Neuron (in vitro differentiated cells): ENCODE measurements at regions not wholly inside any gene's neighbourhood (a gene's known extent, or its start where the extent isn't known, plus 50 kb on each side); places are given as distances from the start of the nearest gene placed in this dataset.

ENCODE experiments used
- H2AFZ ChIP-seq: one replicate; pipeline ENCODE4 v1.6.1; 2013; ENCODE audit warnings: low read depth, mild to moderate bottlenecking, inconsistent platforms, low read length, moderate library complexity
- H3K27me3 ChIP-seq: one replicate; pipeline ENCODE4 v1.6.1; 2013; ENCODE audit warnings: low read length; ENCODE audit not compliant: insufficient read depth
- H3K36me3 ChIP-seq: one replicate; pipeline ENCODE4 v1.6.1; 2013; ENCODE audit warnings: low read length; ENCODE audit not compliant: insufficient read depth
- H3K4me1 ChIP-seq: one replicate; pipeline ENCODE4 v1.6.1; 2013; ENCODE audit warnings: low read length; ENCODE audit not compliant: insufficient read depth
- H3K4me3 ChIP-seq: 2 replicates; pipeline ENCODE4 v1.5.1; 2013; ENCODE audit warnings: mild to moderate bottlenecking, low read length, moderate library complexity
- H3K9me3 ChIP-seq: one replicate; pipeline ENCODE4 v1.6.1; 2013; ENCODE audit warnings: low read length

GRCh38 chr13:83190020-83190419 lies 692.3 kb downstream of the SLITRK1 start:
- Histone ChIP-seq H3K9me3 (peaks cover 2% of the 10 kb centered on the region), H3K27me3 (no peaks in the 10 kb centered on the region), H3K4me3 (no peak overlapping the region), H2AFZ (no peak overlapping the region), H3K4me1 (peaks cover 2% of the 10 kb centered on the region), H3K36me3 (no peaks in the 10 kb centered on the region)

DNA sequence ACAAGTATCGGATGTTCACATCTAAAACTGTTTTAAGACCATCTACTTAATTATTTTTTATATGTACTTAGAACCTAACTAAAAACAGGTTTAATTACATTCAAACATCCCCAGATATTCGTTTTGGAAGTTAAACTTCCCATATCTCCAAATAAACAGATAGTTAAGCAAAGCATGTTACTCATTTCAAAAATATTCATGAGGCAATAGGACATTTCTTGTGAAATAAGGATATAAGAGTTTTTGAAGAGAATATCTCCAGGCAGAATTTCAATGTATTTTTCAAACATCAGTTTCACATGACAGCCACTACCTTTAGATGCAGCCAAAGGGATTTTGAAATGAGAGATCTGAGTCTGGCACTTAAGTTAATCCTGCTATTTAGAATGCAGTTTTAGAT lies 697.5 kb downstream of the SLITRK1 start:
- H2AFZ ChIP-seq, result no peak overlapping the region
- no peak overlapping the region for H3K4me3 ChIP-seq
- peaks cover 2% of the 10 kb centered on the region for H3K9me3 ChIP-seq
- H3K4me1 ChIP-seq, result peaks cover 2% of the 10 kb centered on the region
- H3K36me3 ChIP-seq, result no peaks in the 10 kb centered on the region
- H3K27me3 ChIP-seq, result no peaks in the 10 kb centered on the region

GRCh38 chr13:83184150-83184475 lies 698.2 kb downstream of the SLITRK1 start:
- Histone ChIP-seq H3K9me3 (peaks cover 2% of the 10 kb centered on the region), H3K27me3 (no peaks in the 10 kb centered on the region)

DNA sequence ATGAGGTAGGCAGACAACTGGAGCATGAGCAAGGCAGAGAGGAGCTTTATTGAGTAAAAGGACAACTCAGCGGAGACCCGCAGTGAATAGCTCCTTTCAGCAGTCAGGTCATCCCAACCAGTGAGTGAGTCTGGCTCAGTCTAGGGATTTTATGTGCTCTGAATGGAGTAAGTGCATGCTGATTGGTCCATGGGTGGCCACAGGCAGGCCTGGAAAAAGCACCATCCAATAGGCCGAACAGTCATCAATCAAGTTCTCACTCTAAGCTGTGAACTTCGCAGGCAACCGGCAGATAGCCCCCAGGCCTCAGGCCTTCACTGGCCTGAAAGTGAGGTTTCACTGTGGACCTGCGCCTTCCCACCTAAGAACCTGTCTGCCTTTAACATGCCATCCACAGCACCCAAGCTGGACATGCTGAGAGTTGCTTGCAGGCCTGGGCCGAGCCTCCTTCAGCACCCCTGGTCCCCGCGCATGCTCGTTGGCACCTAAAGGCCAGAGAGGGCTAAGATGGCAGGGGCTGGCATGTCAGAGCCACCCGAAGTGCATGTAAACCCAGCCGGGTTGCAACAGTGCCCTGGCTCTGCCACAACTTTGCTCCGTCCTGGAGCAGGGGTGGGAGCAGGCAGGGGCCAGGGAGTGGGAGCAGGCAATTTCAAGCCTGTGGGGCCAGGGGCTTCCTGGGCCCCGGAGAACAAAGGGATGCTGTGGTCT lies 698.7 kb downstream of the SLITRK1 start:
- Histone ChIP-seq H3K9me3 (peaks cover 2% of the 10 kb centered on the region), H3K4me3 (no peak overlapping the region), H3K36me3 (no peaks in the 10 kb centered on the region), H3K4me1 (peaks cover 2% of the 10 kb centered on the region), H3K27me3 (no peaks in the 10 kb centered on the region), H2AFZ (no peak overlapping the region)

More at GRCh38 chr13:83184150-83184475, 698.2 kb downstream of the SLITRK1 start:
- no peak overlapping the region for H3K4me3 ChIP-seq
- H3K4me1 ChIP-seq, result peaks cover 2% of the 10 kb centered on the region
- H2AFZ ChIP-seq, result no peak overlapping the region
- H3K36me3 ChIP-seq, result no peaks in the 10 kb centered on the region

DNA sequence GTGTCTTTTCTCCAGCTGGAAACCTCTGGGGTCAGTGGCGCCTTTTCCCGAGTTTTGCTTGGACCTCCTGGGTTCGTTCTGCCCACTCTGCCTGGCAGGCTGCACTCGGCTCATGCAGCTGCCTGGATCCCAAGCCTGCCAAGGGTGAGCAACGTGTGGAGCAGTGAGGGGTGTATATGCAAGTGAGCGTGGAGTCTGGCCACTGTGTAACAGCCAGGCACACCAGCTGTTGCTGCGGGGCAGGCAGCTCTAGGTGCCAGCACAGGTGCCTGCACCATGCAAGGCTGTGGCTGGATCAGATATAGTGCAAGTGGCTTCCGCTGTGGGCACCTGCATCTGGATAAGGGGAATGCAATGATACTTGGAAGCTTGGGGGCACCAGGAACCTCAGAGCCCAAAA lies 699.4 kb downstream of the SLITRK1 start:
- no peaks in the 10 kb centered on the region for H3K9me3 ChIP-seq
- no peaks in the 10 kb centered on the region for H3K27me3 ChIP-seq
- no peaks in the 10 kb centered on the region for H3K36me3 ChIP-seq
- no peaks in the 10 kb centered on the region for H3K4me1 ChIP-seq
- no peak overlapping the region for H3K4me3 ChIP-seq
- H2AFZ ChIP-seq, result no peak overlapping the region

- no peaks in the 10 kb centered on the region for H3K9me3 ChIP-seq
- H3K4me3 ChIP-seq, result no peak overlapping the region
- no peak overlapping the region for H2AFZ ChIP-seq
- H3K36me3 ChIP-seq, result no peaks in the 10 kb centered on the region
- H3K4me1 ChIP-seq, result no peaks in the 10 kb centered on the region
- no peaks in the 10 kb centered on the region for H3K27me3 ChIP-seq
Observed at GRCh38 chr13:83178008-83178407, 704.3 kb downstream of the SLITRK1 start.

DNA sequence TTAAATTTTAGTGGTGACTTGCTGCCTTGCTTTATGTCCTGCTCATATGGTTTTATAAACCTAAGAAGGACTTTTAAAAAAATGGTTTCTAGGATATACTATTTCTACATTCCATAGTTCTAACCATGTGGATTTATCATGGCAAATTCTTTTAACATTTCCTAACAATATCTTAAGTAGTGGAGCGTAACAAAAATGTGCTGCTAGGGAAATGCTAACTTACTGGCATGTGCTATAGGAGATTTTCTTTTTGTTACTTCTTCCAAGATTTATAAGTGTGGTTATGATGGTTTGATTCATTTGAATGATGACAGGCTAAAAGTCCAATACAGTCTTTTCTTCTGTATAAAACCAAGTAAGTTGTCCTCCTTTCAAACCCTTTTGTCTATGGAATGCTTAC lies 713.7 kb downstream of the SLITRK1 start:
- no peaks in the 10 kb centered on the region for H3K27me3 ChIP-seq
- H3K36me3 ChIP-seq, result no peaks in the 10 kb centered on the region
- H3K4me1 ChIP-seq, result no peaks in the 10 kb centered on the region
- H3K4me3 ChIP-seq, result no peak overlapping the region
- no peaks in the 10 kb centered on the region for H3K9me3 ChIP-seq
- no peak overlapping the region for H2AFZ ChIP-seq

- Histone ChIP-seq H3K27me3 (no peaks in the 10 kb centered on the region), H3K36me3 (no peaks in the 10 kb centered on the region), H3K4me3 (no peak overlapping the region), H3K4me1 (no peaks in the 10 kb centered on the region), H2AFZ (no peak overlapping the region), H3K9me3 (no peaks in the 10 kb centered on the region)
Observed at GRCh38 chr13:83167203-83167602, 715.1 kb downstream of the SLITRK1 start.

- H2AFZ ChIP-seq, result no peak overlapping the region
- H3K27me3 ChIP-seq, result no peaks in the 10 kb centered on the region
- H3K4me3 ChIP-seq, result no peak overlapping the region
- H3K9me3 ChIP-seq, result no peaks in the 10 kb centered on the region
- no peaks in the 10 kb centered on the region for H3K36me3 ChIP-seq
- no peaks in the 10 kb centered on the region for H3K4me1 ChIP-seq
Observed at GRCh38 chr13:83166550-83166949, 715.7 kb downstream of the SLITRK1 start.

- no peaks in the 10 kb centered on the region for H3K4me1 ChIP-seq
- no peaks in the 10 kb centered on the region for H3K27me3 ChIP-seq
- no peaks in the 10 kb centered on the region for H3K9me3 ChIP-seq
- H3K4me3 ChIP-seq, result no peak overlapping the region
- no peaks in the 10 kb centered on the region for H3K36me3 ChIP-seq
- H2AFZ ChIP-seq, result no peak overlapping the region
Observed at GRCh38 chr13:83162493-83162892, 719.8 kb downstream of the SLITRK1 start.

DNA sequence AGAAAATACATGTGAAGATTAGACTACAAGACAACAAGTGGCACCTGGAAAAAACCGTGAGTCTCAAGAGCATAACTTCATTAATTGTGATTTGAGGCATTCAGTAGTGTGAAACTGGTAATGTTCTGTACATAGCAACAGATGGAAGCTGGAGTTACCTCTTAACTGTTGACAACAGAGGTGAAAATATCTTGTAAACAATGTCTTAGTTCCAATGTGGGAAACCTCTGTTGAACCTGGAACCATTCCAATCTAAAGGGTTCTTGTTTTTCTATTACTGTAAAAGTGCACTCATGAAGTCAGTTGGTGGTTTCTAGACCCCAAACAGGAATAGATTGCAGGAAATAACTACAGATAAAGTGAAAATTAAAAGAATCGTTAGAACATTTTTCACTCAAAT lies 728.4 kb downstream of the SLITRK1 start:
- Histone ChIP-seq H2AFZ (no peak overlapping the region), H3K36me3 (no peaks in the 10 kb centered on the region), H3K9me3 (no peaks in the 10 kb centered on the region), H3K4me1 (no peaks in the 10 kb centered on the region), H3K4me3 (no peak overlapping the region), H3K27me3 (no peaks in the 10 kb centered on the region)

DNA sequence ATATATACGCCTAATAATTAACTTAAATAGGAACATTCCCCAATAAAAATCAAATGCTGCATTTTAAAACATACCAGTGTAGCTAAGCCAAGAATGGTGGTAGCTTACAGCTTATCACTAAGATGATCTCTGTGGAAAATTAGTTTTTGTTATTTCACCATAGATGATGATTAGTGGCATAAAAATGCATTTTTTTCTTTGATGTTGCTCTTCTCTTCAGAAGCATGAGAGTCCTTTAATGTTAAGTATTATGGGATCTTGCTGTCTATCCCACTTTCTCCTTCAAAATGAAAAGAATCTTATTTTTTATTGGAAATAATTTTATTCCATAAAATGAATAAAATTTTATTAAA lies 731.0 kb downstream of the SLITRK1 start:
- no peak overlapping the region for H2AFZ ChIP-seq
- H3K4me3 ChIP-seq, result no peak overlapping the region
- H3K4me1 ChIP-seq, result no peaks in the 10 kb centered on the region
- H3K9me3 ChIP-seq, result no peaks in the 10 kb centered on the region
- no peaks in the 10 kb centered on the region for H3K36me3 ChIP-seq
- no peaks in the 10 kb centered on the region for H3K27me3 ChIP-seq

- H3K4me3 ChIP-seq, result no peak overlapping the region
- no peak overlapping the region for H2AFZ ChIP-seq
- no peaks in the 10 kb centered on the region for H3K9me3 ChIP-seq
- no peaks in the 10 kb centered on the region for H3K36me3 ChIP-seq
- no peaks in the 10 kb centered on the region for H3K27me3 ChIP-seq
- no peaks in the 10 kb centered on the region for H3K4me1 ChIP-seq
Observed at GRCh38 chr13:83150616-83151307, 731.5 kb downstream of the SLITRK1 start.

- Histone ChIP-seq H3K36me3 (no peaks in the 10 kb centered on the region), H3K27me3 (no peaks in the 10 kb centered on the region), H3K4me1 (no peaks in the 10 kb centered on the region), H3K9me3 (no peaks in the 10 kb centered on the region), H3K4me3 (no peak overlapping the region), H2AFZ (no peak overlapping the region)
Observed at GRCh38 chr13:83136660-83137059, 745.6 kb downstream of the SLITRK1 start.
